ENCODE measurements at regions not wholly inside any gene's neighbourhood (a gene's known extent, or its start where the extent isn't known, plus 50 kb on each side); places are given as distances from the start of the nearest gene placed in this dataset.
"Not testable (repeated sequence)": the region's sequence is repeated elsewhere in the genome, so short reads cannot be mapped to it uniquely, and the experiment has no call there.

DNA sequence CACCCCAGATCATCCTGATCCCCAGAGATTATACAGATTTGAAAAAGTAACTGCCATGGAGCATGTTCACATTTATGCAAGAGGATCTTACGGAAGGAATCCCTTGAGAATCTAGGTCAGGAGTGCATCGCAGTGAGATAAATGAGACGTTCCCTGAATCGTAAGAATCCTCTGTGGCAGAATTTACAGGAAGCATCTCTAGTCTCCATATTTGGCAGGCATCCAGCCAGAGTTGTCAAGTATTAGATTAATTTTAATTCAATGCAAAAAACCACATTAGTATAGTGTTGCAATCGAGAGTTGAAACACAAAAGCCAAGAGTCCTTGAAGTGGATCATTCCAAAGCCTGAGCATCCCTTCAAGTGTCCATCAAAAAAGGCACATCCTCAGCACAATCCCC, 100.8 kb downstream of the RRAGC start:
- in situ Hi-C loops (cut with HindIII; ENCODE audit: low sequenced_read_pairs) = no loop called here

DNA sequence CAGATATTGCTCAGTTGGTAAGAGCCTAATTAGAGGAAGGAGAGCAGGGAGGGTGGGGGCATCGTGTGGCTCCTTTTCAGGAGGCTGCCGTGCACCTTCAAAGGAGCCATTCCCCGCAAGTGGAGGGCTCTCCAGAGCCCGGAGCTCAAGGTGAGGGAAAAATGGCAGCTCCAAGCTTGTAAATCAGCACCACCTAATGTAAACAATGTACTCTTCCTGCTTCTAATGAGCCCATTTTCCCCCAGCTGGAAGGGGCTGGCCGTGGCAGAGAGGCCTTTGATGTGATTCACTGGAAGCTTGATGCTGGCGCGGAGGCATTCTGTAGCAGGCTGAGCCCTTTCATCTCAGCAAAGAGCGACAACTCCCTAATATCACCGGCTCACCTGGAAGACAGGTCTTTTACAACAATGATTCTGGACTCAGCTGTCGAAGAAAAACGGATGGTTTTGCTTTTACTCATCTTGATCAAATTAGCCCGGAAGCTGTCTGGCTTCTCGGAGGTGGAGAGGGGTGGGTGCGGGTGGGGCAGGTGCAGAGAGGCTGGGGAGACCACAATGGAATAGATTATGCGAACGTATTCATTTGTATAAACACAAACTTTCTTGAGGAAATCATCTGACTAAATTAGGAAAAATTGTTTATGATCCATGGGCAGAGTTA, 112.5 kb downstream of the RRAGC start:
- in situ Hi-C loops (cut with HindIII; ENCODE audit: low sequenced_read_pairs) = no loop called here

DNA sequence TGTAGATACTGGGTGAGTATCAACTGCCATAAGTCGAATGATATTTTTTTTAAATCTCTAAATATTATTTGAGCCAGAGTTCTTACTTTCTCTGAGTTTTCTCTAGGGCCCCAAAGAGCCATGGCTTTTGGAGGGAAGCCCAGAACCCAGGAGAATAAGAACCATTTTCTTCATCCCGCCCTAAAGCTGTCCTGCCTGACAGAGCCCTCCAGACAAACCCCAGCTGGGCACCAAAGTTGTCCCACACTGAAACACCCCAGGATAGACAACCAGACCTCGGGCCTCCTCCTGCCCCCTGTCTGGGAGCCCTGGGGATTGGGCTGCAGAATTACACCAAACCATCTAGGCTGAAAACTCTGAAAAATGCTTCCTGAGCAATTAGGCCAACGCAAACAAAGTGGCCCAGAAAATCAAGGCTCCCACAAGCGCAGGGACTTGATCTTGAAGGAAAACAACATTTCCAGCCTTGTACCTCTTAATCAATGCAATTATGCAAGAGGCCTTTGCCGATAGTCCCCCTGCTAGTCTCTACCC, 113.1 kb downstream of the RRAGC start:
- in situ Hi-C loops (cut with HindIII; ENCODE audit: low sequenced_read_pairs) = no loop called here

DNA sequence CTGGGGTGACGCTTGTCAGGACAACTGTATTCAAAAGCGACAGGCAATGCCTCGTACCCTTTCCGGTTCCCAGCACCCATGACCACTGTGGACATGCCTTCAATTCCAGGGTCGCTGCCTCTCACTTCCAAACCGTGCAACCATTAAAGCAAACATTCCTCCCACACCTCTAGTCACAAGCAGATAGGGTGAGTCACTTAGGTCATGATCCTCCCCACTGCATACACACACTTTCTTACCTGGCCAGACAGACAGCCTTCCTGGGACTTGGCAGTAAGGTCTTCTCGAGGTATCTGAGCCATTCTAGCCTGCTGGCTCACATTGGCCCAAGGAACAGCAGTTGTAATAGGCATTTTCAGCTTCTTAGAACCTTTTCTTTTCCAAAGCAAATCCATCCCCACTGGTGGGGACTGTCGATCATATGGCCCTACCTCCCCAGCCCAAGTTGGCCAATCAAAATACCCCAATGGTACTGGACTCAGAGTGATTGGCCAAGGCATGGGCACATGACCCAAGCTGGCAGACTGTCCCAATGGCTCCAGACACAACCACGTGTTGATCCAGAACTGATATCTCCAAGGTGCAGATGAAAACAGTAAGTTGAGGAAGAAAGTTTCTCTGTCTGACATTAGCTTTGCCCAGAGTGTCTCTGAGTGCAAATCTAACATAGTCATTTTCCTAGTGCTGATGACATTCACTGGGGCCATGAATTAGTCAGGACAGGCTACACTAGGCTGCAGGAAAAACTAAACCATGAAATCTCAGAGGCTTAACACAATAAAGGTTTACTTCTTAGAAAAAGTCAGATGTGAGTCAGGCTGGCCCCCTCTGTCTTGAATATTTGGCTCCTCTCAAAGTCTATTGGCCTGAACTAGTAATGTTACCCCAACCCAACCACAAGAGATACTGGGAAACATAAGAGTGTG, 113.8 kb downstream of the RRAGC start:
- in situ Hi-C loops (cut with HindIII; ENCODE audit: low sequenced_read_pairs) = no loop called here

DNA sequence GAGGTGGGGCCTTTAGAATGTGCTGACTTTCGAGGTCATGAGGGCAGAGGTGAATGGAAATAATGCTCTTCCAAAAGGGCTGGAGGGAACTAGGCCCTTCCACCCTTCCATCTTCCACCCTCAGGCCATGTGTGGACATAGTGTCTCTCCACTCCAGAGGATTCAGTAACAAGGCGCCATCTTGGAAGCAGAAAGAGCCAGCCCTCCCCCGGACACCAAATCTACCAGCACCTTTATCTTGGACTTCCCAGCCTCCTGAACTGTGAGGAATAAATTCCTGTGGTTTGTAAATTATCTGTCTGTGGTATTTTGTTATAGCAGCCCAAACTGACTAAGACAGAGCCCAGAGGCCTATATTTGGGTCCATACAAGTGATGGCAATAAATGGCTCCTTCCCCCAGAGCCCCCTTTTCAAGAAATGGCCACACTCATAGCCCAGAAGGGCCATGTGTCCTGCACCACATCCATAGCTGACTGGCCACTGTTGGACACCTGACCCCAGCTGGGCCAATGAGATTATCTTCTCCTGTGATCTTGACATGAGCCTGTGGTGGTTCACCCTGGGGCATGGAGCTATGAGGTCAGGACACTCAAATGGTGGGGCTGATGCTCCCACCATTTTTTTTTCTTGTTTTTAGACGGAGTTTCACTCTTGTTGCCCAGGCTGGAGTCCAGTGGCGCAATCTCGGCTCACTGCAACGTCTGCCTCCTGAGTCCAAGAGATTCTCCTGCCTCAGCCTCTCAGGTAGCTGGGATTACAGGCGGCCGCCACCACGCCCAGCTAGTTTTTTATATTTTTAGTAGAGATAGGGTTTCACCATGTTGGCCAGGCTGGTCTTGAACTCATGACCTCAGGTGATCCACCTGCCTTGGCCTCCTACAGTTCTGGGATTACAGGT, 114.9 kb downstream of the RRAGC start:
- in situ Hi-C loops (cut with HindIII; ENCODE audit: low sequenced_read_pairs) = no loop called here

DNA sequence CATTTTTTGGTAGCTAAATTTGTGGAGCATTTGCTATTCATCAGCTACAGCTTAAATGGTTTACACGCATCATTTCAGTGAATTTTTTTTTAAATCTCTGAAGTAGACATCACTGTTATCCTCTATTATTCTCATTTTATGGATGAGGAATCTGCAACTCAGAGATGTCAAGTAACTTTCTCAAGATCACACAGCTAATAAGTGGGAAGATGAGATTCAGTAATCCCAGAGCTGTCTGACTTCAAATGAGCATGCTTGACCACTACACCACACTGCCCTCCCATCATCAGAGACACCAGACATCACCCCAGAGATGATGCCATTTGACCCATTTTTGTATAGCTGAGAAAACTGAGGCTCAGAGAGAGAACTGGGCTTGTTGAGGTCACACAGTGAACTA, 116.4 kb downstream of the RRAGC start:
- in situ Hi-C loops (cut with HindIII; ENCODE audit: low sequenced_read_pairs) = no loop called here

DNA sequence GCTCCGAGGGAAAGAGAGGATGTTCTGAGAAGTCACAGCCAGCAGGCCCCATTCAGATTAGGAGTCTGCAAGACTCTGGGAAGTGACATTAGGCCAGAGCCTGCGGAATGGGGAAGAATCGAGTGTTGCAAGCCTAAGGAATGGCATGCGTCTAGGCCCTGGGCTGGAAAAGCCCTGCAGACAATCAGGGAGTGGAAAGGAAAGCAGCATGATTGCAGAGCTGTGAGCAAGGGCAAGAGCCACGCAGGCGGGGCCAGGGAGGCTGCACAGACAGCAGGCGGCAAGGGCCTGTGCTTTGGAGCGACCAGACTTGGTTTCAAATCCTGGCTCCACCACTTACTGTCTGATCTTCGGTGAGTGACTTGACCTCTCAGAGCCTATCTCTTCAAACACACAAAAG, 118.2 kb downstream of the RRAGC start:
- in situ Hi-C loops (cut with HindIII; ENCODE audit: low sequenced_read_pairs) = no loop called here

DNA sequence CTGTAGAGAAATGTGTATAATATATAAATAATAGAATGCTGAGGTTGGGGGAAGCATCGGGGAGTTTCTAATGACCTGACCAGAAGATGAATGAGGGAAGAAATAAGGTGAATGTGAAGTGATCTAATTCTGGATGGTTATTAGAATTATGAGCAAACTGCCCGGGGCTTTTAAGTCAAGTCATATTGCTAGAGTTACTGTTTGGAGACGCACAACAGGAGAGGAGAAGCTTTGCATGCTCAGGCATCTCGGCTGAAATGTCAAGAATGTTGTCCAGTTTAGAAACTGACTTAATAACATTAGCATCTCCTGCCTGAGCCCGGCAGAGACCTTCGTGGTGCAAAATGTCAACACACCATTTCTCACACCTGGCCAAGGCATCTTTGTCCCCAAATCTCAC, 119.1 kb downstream of the RRAGC start:
- in situ Hi-C loops (cut with HindIII; ENCODE audit: low sequenced_read_pairs) = no loop called here

DNA sequence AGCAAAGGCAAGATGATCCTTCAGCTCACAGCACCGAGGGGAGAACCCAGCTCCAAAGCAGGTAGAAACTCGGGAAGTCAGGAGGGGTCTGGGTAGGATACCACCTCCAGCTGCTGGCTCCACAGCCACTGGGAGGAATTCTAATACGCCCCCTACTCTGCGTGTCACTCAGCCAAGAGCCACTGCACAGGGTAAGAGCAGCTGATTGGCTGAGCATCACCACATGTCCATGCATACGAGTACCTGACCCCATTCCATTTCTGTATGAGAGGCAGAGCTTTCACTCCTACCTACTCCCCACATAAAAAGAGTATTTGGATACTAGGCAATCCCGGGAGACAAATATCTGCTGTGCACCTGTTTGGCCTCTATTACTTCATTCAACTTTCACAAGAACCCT, 121.4 kb downstream of the RRAGC start:
- in situ Hi-C loops (cut with HindIII; ENCODE audit: low sequenced_read_pairs) = loop anchor here (5.0 kb wide), 1 partner anchor 84 kb away; no protein-coding TSS in a partner anchor

DNA sequence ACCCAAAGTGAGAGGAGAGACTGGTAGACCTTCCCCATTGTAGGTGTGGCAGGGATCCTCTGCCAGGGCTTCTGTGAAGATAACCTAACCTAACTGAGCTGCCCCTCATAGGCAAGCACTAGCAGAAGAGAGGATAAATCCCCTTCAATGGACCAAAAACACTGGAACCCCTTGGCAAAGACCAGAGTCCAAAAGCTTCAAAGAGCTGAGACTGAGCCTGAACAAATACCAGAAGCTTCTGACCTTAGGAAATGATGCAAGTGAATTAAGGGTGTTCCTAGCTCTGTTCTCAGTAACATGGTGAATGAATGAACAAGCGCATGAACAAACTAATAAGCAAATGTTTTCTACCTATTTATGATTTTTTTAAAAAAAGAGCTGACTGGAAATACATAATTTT, 123.2 kb downstream of the RRAGC start:
- in situ Hi-C loops (cut with HindIII; ENCODE audit: low sequenced_read_pairs) = loop anchor here (5.0 kb wide), 1 partner anchor 86 kb away; no protein-coding TSS in a partner anchor

DNA sequence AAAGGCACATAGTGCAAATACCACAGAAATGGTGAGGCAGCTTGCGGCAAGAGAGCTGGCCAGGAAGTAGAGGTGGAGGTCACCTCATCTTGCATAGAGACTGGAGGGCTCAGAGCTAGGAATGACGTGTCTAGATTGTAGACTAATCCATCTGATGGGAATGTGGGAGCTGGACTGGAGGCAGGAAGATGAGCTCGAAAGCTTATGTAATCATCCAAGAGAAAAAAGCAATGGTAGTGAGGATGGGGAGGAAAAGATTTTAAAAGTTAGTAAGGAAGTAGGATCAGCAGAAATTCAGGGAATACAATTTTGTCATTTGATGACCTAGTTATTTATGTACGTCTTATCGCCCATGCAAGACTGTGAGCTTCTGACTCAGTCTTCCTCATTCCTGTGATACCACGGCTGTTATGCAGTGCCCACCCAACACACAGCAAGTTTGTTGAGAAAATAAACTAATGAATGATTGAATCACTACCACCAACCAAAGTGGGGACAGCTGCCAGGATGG, 123.9 kb downstream of the RRAGC start:
- in situ Hi-C loops (cut with HindIII; ENCODE audit: low sequenced_read_pairs) = loop anchor here (5.0 kb wide), 1 partner anchor 87 kb away; no protein-coding TSS in a partner anchor

DNA sequence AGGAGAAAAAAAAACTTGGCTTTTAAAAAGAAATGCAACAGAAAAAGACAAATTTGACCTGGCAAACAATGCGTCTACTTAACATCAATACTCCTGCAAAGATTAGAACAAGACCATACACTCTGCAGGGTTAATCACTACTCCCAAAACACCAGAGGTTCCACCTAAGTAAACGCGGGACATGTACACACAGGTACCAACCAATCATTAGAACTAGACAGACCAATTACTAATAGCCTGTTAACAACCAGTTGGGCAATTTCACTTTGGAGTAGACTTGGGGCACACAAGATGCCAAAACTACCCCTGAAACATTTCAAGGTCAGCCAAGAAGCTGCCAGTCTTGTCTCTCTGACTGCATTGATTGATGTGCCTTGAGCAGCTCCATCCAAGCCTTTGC, 125.8 kb downstream of the RRAGC start:
- in situ Hi-C loops (cut with HindIII; ENCODE audit: low sequenced_read_pairs) = no loop called here

DNA sequence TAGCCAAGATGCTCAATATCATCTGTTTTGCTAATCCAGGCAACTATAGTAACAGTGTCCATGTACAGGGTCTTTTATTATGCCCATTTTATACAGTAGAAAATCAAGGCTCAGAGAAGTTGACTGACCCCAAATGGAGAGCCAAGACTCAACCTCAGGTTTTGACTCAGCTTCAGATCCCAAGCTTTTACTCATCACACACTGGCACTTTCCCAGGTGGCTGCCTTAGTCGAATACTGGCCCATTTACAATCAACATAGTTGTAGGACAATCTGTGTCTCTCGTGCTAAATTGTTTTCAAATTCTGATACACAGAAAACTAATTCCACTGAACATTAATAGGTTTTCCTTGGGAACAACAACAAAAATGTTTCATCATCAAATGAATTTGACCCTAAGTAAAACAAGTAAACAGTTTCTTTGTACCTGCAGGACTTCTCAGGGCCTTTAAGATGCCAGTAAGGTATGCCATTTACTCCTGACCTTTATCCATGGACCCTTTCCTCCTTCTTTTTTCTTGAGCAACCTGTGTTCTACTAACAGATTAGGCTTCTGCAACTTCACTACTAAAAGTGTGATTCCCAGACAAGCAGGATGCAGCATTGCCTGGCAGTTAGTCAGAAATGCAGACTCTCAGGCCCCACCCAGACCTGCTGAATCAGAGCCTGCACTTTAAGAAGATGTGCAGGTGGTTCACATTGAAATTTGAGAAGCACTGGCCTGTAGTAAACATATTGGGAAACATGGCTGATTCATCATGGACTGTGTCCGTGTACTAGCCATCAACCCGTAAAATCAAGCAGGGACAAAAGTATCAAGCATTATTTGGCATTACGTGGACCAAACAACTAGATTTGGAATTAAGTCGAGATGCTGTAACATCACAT, 128.8 kb downstream of the RRAGC start:
- in situ Hi-C loops (cut with HindIII; ENCODE audit: low sequenced_read_pairs) = no loop called here

DNA sequence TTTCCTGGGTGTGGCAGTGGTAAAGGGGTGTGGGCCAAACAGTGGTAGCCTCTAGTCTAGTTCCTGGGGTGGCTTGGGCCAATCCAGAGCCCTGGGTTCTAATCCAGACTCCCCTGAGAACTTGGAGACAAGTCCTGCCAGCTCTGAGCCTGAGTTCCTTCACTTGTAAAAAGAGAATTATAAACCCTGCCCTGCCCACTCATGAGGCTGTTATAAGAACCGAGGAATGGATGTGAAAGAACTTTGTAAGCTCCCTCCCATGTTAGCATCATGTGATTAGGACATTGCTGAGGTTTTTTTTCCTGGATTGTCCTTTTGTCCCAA, 131.0 kb downstream of the RRAGC start:
- in situ Hi-C loops (cut with HindIII; ENCODE audit: low sequenced_read_pairs) = no loop called here

DNA sequence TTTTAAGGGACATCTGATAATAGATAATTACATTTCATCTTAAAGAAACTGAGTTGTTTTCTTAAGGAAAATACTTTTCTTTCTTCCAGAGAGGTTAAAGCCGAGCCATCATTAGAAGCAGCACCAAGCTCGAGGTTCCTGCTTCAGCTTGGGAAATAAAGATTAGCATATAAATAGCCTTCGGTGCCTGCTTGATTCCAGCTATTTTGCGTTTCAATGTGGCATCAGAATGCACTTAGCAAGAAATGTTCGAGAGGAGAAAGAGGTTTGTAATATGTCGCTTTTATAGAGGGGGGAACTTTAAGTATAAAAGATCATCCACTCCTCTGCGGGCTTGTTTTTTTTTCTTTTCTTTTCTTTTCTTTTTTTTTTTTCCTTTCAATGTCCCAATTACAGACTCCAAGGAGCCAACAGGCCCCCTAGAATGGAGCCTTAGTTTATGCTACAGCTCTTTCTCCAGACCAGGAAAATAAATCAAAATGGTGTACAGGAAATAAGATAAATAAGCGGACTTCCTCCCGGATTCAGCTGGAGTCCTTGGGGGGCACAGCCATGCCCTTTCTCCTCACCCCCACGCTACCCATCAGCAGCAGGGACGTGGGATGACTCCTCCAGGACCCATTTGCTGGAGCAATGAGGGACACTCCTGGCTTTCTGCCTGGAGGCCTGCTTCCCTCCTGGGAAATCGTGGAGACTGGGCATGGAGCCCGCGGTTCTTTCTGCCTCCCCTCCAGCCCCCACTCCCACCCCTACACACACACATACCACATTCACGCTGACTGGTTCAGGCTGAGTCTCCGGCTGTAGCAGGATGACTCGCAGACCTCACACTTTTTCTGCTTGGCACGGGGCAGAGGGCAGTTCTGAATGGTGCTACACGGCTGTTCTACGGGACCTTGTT, 131.6 kb downstream of the RRAGC start:
- in situ Hi-C loops (cut with HindIII; ENCODE audit: low sequenced_read_pairs) = no loop called here

DNA sequence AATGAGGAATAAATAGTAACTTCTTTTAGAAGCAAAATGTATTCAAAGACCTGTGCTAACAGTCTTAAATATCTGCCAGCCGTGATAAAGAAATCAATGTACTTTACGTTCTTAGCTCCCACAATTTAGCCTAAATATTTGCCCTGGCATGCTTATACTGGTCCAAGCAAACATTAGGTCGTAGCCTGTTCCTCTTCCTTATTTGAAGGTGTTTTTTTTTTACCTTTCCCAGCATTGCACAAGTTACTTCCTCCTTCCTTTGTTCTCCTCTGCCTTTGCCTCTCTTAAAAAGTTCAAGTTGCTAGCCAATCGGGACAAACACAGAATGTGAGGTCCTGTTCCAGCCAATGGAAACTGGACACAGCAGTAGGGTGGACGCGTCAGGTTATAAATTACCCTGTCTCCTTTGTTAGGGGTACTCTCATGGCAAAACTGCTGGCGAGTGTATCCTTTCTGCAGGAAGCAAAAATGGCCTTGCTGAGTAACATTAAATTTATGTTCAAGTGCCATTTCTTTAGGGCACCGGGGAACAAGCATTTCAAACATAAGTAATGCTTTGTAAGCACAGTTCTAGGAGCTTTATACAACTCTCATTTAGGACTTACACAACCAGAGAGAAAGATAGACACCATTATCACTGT, 134.1 kb downstream of the RRAGC start:
- in situ Hi-C loops (cut with HindIII; ENCODE audit: low sequenced_read_pairs) = not testable (repeated sequence)

DNA sequence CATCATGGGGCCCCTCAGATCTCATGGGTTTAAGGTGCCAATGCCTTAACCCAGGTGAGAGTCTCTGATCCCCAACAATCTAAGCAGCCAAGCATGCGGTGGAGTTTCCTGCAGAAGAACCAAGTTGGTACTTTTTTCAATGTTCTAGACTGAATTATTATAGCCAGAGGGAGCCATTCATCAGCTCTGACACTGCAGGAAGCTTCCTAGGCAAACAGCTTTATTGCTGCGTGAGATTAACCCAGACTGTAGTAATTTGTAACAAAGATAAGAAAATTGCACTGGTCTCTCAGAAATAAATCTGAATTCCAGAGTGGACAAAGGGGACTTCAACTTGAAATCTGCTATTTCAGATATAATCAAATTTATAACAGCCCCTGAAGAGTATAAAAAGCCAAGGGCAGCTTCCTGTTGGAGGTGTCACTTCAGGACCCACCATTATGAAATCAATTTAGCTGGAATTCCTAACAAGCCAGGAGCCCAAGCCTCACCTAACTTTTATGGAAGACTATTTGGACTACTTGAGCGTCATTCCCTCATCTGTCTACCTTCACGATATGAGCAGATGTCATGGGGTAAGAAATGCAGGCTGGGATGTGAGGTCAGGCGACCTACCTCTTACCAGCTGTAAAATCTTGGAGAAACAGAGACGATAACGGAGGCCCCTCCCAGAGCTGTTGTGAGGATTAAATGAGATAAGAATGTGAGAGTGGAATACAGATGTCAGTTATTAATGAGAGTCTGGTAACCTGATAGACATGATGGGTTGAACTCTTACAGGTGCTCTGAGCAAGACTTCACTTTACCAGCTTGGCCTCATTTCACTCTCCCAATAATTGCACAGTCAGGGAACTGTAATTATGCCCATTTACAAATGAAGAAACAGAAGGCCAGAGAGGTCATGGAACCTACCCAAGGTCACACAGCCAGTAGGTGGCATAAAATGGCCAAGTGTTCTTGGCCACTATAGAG, 135.1 kb downstream of the RRAGC start:
- in situ Hi-C loops (cut with HindIII; ENCODE audit: low sequenced_read_pairs) = no loop called here
